Type B pancreatic cell (in vitro differentiated cells): ENCODE measurements at regions not wholly inside any gene's neighbourhood (a gene's known extent, or its start where the extent isn't known, plus 50 kb on each side); places are given as distances from the start of the nearest gene placed in this dataset.

Source experiments
- DNase-seq: peaks from one replicate; pipeline ENCODE4 v3.0.0; 2021; ENCODE audit warnings: mixed read lengths; ENCODE audit not compliant: unreplicated experiment; ENCODE audit errors: extremely low spot score
- H3K27ac Mint-ChIP-seq: 2 replicates; pipeline ENCODE4 v1.8.0; 2021; ENCODE audit warnings: mild to moderate bottlenecking, mixed read lengths
- H3K27me3 Mint-ChIP-seq: 2 replicates; pipeline ENCODE4 v1.8.0; 2021; ENCODE audit warnings: mixed read lengths
- H3K36me3 Mint-ChIP-seq: 2 replicates; pipeline ENCODE4 v1.8.0; 2021; ENCODE audit warnings: mixed read lengths
- H3K4me1 Mint-ChIP-seq: one replicate; pipeline ENCODE4 v1.8.0; 2021; ENCODE audit warnings: mixed read lengths; ENCODE audit not compliant: unreplicated experiment
- H3K4me3 Mint-ChIP-seq: 2 replicates; pipeline ENCODE4 v1.8.0; 2021; ENCODE audit warnings: mild to moderate bottlenecking, mixed read lengths
- H3K9me3 Mint-ChIP-seq: 2 replicates; pipeline ENCODE4 v1.8.0; 2021; ENCODE audit warnings: mixed read lengths
- TF ChIP-seq, protein P1 (sequence below): fragments of 200-600 bp; sonication (generic); conservative IDR thresholded peaks from 2 replicates; pipeline ENCODE4 v1.5.0; 2021; ENCODE audit warnings: antibody characterized with exemption, mild to moderate bottlenecking

DNA sequence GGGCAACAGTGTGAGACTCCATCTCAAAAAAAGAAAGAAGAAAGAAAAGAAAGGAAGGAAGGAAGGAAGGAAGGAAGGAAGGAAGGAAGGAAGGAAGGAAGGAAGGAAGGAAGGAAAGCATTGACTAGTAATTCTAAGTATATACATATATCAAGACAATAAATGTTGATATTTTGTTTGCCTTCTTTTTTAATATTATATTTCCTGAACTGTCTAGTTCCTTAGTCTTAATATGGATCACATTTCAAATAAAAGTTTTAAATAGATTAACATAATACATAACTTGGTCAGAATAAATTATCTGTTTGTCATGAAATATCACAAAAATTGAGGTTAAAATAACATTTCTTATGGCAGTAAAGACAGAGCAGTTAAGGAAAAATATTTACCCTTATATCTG, 1448.4 kb upstream of the C9orf72 start:
- H3K27me3 Mint-ChIP-seq: no peaks in the 10 kb centered on the region
- H3K4me1 Mint-ChIP-seq: no peaks in the 10 kb centered on the region
- H3K4me3 Mint-ChIP-seq: no peak overlapping the region
- TF ChIP-seq, protein P1, sequence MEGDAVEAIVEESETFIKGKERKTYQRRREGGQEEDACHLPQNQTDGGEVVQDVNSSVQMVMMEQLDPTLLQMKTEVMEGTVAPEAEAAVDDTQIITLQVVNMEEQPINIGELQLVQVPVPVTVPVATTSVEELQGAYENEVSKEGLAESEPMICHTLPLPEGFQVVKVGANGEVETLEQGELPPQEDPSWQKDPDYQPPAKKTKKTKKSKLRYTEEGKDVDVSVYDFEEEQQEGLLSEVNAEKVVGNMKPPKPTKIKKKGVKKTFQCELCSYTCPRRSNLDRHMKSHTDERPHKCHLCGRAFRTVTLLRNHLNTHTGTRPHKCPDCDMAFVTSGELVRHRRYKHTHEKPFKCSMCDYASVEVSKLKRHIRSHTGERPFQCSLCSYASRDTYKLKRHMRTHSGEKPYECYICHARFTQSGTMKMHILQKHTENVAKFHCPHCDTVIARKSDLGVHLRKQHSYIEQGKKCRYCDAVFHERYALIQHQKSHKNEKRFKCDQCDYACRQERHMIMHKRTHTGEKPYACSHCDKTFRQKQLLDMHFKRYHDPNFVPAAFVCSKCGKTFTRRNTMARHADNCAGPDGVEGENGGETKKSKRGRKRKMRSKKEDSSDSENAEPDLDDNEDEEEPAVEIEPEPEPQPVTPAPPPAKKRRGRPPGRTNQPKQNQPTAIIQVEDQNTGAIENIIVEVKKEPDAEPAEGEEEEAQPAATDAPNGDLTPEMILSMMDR: no peak
- H3K27ac Mint-ChIP-seq: no peak overlapping the region
- H3K9me3 Mint-ChIP-seq: no peaks in the 10 kb centered on the region
- DNase-seq: no peak
- no peaks in the 10 kb centered on the region for H3K36me3 Mint-ChIP-seq

DNA sequence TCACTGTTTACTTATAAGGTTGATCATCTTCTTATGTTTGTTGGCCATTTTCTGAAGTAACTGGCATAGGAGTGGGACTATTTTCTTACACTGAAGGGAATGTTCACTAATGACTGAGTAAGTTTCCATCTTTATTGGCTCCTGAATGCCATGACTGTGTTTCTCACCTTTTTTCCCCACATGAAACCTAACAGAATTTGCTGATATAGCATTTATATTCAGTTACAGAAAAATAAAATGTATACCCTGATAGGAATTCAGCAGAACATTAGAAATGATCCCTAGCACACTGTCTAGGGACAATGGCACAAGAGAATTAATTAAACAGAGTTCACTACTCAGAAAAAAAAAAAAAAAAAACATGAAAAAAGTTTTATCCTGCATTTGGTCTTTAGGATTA, 1465.1 kb upstream of the C9orf72 start:
- Mint-ChIP-seq H3K27me3 (no peaks in the 10 kb centered on the region), H3K9me3 (peaks cover 4% of the 10 kb centered on the region)
- TF ChIP-seq, protein P1: no peak

DNA sequence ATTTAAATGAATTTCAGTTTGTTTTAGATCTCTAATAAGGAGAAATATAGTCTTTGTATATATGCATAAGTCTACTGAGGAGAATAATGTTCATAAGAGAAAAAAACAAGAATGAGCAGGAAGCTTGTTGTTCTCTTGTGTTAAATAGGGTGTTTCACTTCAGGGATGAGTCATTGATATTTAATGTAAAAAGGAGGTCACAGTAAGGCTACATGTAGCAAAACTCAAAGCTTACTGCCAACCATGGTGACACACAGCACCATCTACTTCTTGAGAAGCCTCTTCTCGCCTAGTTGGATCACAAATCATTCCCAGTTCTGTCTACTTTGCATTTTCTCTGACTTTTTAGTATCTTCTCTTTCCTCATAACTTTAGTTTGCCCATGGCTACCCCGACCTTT, 1466.0 kb upstream of the C9orf72 start:
- H3K27ac Mint-ChIP-seq: peak overlapping the region; percentile 54
- no peaks in the 10 kb centered on the region for H3K4me1 Mint-ChIP-seq
- H3K36me3 Mint-ChIP-seq: no peaks in the 10 kb centered on the region
- H3K9me3 Mint-ChIP-seq: peaks cover 4% of the 10 kb centered on the region
- DNase-seq: no peak
- no peak overlapping the region for H3K4me3 Mint-ChIP-seq
- TF ChIP-seq, protein P1: no peak
- no peaks in the 10 kb centered on the region for H3K27me3 Mint-ChIP-seq

More for the DNA sequence above, 1465.1 kb upstream of the C9orf72 start:
- Mint-ChIP-seq H3K36me3 (no peaks in the 10 kb centered on the region), H3K27ac (no peak overlapping the region), H3K4me3 (no peak overlapping the region), H3K4me1 (no peaks in the 10 kb centered on the region)
- no peak for DNase-seq

DNA sequence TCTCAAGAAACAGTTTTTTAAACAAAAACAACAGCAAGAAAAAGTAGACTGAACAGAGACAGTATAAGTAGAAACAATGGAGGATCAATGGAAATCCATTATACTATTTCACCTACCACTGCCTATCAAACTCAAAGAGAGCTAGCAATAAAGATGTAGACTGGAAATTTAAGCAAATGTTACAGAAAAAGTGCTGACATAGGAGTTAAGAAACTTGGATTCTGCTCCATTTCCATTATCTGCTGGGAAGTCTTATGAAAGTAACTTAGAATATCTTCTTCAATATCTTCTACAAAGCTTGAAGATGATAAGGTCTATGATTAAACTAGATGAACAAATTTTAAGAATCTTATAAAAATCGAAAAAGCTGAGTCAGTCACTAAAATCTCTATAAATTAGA, 1469.8 kb upstream of the C9orf72 start:
- no peak for DNase-seq
- Mint-ChIP-seq H3K27me3 (no peaks in the 10 kb centered on the region), H3K4me1 (no peaks in the 10 kb centered on the region), H3K9me3 (peaks cover 8% of the 10 kb centered on the region), H3K4me3 (no peak overlapping the region), H3K36me3 (no peaks in the 10 kb centered on the region), H3K27ac (no peak overlapping the region)
- TF ChIP-seq, protein P1: no peak

DNA sequence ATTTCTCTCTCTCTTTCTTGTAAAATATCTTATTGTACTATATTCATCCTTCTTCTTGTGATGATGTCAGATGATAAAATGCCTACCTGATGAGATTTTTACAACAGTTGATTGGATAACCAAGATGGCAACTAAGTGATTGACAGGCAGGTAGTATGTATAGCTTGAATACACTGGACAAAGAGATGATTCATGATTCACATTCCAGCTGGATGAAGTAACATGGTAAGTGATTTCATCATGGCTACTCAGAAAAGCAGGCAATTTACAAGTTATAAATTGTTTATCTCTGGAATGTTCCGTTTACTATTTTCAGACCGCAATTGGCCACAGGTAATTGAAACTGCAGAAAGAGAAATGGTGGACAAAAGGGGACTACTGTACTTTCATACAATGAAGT, 1471.7 kb upstream of the C9orf72 start:
- no peak for DNase-seq
- Mint-ChIP-seq H3K27ac (no peak overlapping the region), H3K27me3 (no peaks in the 10 kb centered on the region), H3K4me1 (no peaks in the 10 kb centered on the region), H3K9me3 (peaks cover 4% of the 10 kb centered on the region), H3K4me3 (no peak overlapping the region), H3K36me3 (no peaks in the 10 kb centered on the region)
- TF ChIP-seq, protein P1: no peak

DNA sequence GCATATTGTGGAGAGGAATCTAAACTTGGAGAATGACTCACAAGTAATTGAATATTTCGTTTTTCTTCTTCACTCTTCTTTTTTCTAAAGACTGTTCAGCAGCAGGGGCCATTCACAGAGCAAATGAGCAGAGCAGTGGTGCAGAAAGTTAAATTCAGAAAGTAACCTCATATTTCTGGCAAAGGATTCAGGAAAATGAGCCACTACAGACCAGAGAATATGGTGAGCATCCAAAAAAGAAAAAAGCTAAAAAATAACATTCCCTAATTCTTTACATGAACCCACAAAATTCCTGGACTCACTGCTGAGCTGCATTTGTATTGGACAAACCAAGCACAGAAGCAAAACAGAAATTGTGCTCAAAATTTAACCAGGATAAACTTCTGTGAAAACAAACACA, 1486.8 kb upstream of the C9orf72 start:
- H3K4me3 Mint-ChIP-seq: no peak overlapping the region
- H3K27ac Mint-ChIP-seq: no peak overlapping the region
- no peaks in the 10 kb centered on the region for H3K27me3 Mint-ChIP-seq
- no peaks in the 10 kb centered on the region for H3K9me3 Mint-ChIP-seq
- no peak for DNase-seq
- H3K36me3 Mint-ChIP-seq: no peaks in the 10 kb centered on the region
- no peaks in the 10 kb centered on the region for H3K4me1 Mint-ChIP-seq
- TF ChIP-seq, protein P1: no peak
